Fibroblast of skin of left quadriceps (primary cell): ENCODE measurements at regions not wholly inside any gene's neighbourhood (a gene's known extent, or its start where the extent isn't known, plus 50 kb on each side); places are given as distances from the start of the nearest gene placed in this dataset.
"Not testable (repeated sequence)": the region's sequence is repeated elsewhere in the genome, so short reads cannot be mapped to it uniquely, and the experiment has no call there.

ENCODE experiments used
- DNase-seq, 2 experiments: peaks; one replicate each; pipeline ENCODE4 v3.0.0-alpha.2; 2013; ENCODE audit warnings: low read depth in 2 of 2

- no peak for DNase-seq
Measured at GRCh38 chr21:41611966-41612606, 104.1 kb upstream of the TMPRSS2 start.

GRCh38 chr21:41611441-41611840 lies 103.5 kb upstream of the TMPRSS2 start:
- DNase-seq = no peak

DNA sequence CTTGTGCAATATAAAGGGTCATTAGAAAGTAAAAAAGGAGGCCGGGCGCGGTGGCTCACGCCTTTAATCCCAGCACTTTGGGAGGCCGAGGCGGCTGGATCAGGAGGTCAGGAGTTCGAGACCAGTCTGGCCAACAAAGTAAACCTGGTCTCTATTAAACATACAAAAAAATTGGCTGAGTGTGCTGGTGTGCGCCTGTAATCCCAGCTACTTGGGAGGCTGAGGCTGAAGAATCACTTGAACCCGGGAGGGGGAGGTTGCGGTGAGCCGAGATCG lies 102.8 kb upstream of the TMPRSS2 start:
- not testable (repeated sequence) for DNase-seq

DNA sequence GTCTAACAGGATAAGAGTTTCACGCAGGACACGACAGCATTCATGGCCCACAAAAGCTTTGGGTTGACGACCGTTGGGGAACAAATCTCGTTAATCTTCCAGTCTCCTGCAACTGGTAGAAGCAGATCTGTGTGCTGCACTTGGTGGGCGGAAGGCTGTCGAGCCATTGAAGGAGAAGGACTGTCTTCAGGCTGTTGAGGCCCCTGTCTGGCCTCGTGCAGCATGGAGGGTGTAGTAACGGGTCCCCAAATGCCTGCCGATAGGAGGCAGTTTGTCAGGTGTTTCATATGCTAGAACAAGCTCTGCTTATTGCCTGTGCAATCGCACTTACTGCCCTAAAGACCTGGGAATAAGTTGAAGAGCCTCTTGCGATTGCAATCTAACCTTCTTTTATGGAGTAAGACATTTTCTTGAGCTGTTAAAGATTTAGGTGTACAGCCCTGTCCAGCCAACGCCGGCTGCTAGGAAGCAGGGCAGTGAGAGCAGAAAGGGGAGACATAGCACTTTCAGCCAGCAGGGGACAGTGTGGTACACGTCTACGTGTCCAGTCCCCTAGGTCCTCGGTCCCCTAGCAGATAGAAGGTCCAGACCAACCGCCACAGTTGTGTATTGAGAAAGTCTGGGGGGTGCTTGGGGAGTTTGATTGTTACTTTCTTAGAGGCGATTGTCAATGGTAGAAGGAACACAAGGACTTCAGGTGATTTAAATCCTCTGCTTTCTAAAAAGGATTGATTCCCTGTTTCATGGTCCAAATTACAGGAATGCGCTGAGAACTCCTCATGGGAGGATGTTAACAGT lies 102.3 kb upstream of the TMPRSS2 start:
- DNase-seq = no peak

DNA sequence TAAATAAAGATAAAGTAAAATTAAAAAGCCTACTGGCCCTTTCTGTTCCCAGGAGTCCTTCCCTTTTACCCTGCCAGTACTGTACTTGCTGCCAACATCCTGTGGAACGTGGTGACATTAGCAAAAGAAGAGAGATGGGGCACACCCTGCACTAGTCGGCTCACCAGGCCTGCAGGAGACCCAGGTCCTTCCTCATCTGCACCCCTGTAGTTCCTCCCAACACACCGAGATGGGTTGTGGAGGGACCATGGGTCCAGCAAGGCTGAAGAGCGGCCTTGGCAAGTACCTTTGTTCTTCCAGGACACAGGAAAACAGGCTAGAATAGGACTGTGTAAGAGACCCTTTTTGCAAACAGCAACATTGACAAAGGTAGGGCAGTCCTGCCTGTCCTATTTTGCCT lies 98.7 kb upstream of the TMPRSS2 start:
- DNase-seq = no peak

DNA sequence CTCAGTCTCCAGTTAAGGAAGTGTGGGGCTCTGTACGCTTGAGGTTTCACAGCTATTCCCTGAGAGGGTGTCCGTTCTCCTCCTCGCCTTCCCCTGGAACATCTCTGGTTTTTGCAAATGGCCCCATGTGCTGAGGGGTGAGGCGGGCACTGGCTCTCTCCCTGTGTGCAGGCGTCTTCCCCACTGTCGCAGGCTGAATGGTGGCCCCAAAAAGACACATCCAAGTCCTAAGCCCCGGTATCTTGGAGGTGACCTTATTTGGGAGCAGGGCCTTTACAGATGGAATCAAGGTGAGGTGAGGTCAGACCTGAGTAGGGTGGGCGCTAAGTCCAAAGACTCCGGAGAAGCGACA lies 98.0 kb upstream of the TMPRSS2 start:
- DNase-seq = no peak

DNA sequence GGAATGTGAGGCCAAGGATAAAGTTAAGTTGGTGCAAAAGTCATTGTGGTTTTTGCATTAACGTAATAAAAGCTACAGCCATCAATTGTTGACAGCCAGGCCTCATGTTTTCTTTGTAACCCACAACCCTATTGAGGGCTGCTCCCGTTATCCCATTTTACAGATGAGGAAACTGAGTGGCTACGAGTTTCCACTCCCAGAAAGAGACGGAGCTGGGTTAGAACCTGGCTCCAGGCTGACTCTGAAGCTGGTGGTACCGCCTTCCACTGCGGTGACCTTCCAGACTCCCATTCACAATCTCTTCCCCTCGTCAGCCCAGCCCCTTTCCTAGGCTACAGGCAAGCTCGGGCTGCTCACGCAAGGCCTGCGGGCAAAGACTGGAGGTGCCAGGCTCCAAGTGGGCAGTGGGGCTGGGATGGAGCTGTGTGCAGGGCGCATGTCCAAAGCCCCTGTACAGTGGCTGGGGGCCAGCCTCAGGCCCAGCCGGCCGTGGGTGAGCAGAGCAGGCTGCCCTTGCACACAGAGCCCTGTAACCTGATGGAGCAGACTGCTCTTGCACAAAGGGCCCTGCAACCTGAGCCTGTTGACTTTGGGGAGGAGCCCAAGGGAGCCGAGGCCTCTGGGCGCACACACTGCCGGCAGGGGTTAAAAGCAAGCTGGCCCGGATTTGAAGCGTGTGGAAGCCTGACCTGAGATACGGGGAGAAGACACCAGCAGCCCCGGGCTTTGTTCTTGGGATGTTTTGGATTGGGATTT lies 97.4 kb upstream of the TMPRSS2 start:
- no peak for DNase-seq

GRCh38 chr21:41604583-41605041 lies 96.7 kb upstream of the TMPRSS2 start:
- DNase-seq = no peak

DNA sequence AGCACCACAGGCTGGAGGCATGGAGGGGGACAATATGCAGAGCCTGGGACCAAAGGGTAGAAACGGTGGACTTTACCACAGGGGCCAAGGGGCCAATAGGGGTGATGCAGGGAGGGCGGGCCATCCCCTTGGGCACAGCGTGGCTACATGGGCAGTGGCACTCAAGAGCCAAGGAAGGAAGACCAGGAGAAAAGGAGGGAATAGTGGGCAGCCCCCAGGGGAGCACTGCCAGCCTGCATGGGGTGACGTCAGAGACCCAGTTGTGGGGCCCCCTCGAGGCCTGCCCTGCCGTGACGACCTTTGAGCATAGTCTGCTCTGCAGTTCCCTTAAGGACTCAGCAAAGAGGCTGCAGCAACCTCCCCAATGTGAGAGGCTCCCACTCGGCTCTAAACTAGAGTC lies 95.5 kb upstream of the TMPRSS2 start:
- DNase-seq = no peak

DNA sequence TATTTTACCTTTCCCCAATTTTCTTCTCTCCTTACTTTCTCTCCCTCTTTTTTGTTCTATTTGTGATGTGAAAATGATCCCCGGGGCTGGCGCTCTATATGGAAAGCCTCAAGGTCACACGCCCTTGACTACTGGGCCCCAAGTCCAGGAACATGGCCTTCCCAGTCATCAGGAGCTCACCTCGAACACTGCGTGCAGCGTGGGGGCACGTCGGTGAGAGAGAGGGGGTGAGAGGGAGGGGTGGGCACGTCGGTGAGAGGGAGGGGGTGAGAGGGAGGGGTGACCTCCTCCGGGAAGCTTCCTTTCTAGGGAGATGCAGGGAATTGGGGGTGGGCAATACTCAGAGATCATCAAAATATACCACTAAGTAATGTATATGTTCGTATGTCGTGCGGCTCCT lies 94.6 kb upstream of the TMPRSS2 start:
- no peak for DNase-seq

DNA sequence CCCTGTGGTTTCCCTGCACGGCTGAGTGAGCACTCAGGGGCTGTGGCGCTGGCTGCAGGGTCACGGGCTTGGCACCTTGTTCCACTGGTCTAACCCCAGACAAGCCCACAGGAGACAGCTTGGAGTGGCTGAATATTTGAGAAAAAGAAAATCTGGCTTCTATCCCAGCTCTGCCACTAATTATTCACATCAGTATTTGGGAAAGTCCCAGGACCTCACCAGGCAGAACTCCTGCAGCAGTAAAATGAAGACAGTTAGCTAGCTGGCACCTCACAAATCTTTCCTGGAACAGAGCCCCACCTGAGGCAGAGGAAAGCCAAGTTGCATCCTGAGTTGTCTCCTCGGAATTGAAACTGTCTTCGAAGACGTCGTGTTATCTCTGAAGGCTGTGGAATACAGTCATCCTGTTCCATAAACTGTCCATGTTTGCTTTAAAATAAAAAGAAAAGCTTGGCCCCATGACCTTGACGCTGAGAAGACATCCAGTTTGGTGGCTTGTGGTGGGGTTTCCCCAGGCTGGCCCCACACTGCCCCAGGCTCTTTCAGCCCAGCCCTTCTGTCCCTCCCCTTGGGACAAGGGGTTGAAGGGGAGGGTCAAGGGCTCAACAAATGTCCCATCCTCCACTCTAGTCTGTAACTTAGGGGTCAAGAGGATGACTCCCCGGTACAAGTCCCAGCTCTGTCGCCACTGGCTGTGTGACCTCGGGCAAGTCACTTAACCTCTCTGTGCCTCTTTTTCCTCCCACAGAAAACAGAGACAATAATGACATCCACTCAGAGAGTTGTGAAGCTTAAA lies 93.8 kb upstream of the TMPRSS2 start:
- no peak for DNase-seq

DNA sequence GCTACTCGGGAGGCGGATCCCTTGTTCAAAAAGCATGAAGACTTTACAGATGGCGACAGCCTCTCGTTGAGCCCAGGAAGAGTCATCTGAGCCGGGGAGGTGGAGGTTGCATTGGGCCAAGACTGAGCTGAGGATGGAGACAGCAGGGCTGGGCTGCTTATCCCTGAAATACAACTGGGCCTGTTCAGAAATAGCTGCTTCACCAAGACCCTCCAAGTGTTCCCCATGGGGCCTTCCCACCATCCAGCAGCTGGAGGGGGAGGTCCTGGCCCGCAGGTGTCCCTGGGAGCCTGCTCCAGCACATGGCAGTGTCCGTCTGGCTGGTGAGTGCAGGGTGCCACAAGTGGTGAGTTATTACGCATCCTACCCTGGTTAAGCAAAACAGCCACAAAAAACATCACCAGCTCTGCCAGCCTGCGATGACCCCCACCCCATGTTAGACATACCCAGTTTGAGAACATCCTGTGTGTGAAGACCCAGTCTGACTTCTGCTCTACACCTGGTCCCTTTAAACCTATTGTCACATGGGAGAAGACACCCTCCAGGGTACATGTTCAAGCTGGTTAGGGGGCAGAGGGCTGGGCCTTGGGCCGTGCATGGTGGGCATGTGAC lies 93.1 kb upstream of the TMPRSS2 start:
- no peak for DNase-seq

DNA sequence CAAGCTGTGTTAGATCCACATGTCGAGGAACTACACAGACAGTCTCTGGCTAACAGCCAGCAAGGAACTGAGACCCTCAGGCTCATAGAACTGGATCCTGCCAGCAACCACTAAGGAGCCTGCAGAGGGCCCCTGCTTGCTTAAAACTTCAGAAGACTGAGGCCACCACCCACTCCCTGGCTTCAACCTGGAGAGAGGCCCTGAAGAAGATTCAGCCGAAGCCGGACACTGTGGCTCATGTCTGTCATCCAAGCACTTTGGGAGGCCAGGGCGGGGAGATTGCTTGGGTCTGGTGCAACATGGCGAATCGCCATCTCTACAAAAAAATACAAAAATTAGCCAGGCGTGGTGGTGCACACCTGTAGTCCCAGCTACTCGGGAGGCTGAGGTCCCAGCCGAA lies 92.6 kb upstream of the TMPRSS2 start:
- no peak for DNase-seq

DNA sequence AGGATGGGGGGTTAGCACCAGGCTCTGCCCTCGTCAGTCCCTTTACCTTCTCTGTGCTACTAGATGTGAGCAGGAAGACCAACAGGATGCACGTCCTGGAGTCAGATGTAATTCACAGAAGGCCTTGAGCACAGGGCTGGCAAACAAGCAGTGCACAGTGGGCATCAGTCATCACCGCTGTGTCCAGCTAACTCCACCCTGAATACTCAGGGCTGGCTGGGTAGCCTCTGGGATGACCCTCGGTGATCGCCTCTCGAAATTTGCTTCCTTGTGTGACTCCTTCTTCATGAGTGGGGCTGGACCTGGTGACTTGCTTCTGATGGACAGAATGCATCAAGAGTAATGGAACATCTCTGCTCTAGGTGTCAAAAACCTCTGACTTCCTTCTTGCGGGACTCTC lies 92.2 kb upstream of the TMPRSS2 start:
- no peak for DNase-seq

- DNase-seq = no peak
Measured at GRCh38 chr21:41598561-41599431, 90.8 kb upstream of the TMPRSS2 start.

GRCh38 chr21:41597811-41598231 lies 89.9 kb upstream of the TMPRSS2 start:
- no peak for DNase-seq

- no peak for DNase-seq
Measured at GRCh38 chr21:41597227-41597626, 89.3 kb upstream of the TMPRSS2 start.

GRCh38 chr21:41596241-41596925 lies 88.4 kb upstream of the TMPRSS2 start:
- no peak for DNase-seq

DNA sequence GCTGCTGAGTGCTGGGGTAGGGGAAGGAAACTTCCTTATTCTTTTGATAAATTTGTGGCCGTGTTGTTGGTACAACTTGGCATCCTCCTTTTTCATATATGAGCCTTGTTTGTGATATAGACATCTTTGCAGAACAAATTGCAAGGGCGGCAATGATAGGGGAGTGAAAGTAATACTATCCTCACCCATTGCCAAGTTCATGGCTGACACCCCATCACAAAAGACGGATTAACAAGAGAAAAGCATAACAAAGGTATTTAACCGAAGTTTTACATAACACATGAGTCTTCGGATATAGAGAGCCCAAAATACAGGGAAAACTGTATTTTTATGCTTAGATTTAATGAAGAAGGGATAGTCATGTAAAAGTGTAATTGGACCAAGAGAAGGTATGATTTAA lies 86.3 kb upstream of the TMPRSS2 start:
- no peak for DNase-seq

- DNase-seq = no peak
Measured at GRCh38 chr21:41593760-41594138, 85.8 kb upstream of the TMPRSS2 start.
